Mucosa of descending colon (tissue), 3 donors: ENCODE measurements at regions not wholly inside any gene's neighbourhood (a gene's known extent, or its start where the extent isn't known, plus 50 kb on each side); places are given as distances from the start of the nearest gene placed in this dataset.

Source experiments
- ATAC-seq: fragments of 200-7000 bp; cut with Tn5 transposase; one replicate; pipeline ENCODE4 v1.9.1; 2020; ENCODE audit warnings: mild to moderate bottlenecking, moderate library complexity
- DNase-seq, 3 donors: peaks; one replicate each; pipeline ENCODE4 v3.0.0-alpha.2; 2020
- H3K36me3 ChIP-seq: fragments of 200-600 bp; one replicate; pipeline ENCODE4 v1.8.0; 2021; ENCODE audit warnings: low read depth, mild to moderate bottlenecking
- H3K4me1 ChIP-seq: fragments of 200-600 bp; one replicate; pipeline ENCODE4 v1.8.0; 2021; ENCODE audit warnings: low read depth, mild to moderate bottlenecking
- H3K4me3 ChIP-seq: fragments of 200-600 bp; one replicate; pipeline ENCODE4 v1.8.0; 2021; ENCODE audit warnings: mild to moderate bottlenecking
- H3K9me3 ChIP-seq: fragments of 200-600 bp; one replicate; pipeline ENCODE4 v1.8.0; 2021; ENCODE audit warnings: mild to moderate bottlenecking
- CTCF ChIP-seq: fragments of 200-600 bp; IDR thresholded peaks from one replicate; pipeline ENCODE4 v1.8.0; 2022; ENCODE audit warnings: antibody characterized with exemption, mild to moderate bottlenecking
- intact Hi-C, 2 donors: fragments of 100-400 bp; cut with DNase I in 1 of 2; cut with micrococcal nuclease in 1 of 2; formaldehyde crosslinking; loops; one replicate each; pipeline versions ENCODE4 v1.11.0 to v1.11.1; 2022; cut with DNase I, micrococcal nuclease
- donor health status: DM: no; HTN: no; CAD: no; lungs with moderate emphysema.
- donor health status: DM: no; HTN: no; CAD: no.
- donor health status: DM: no; HTN: yes; CAD: no.

- no peaks in the 10 kb centered on the region for H3K4me1 ChIP-seq
- H3K9me3 ChIP-seq: peaks cover 4% of the 10 kb centered on the region
- DNase-seq (no peak), ATAC-seq (no peak)
- no peaks in the 10 kb centered on the region for H3K36me3 ChIP-seq
- TF ChIP-seq CTCF: no peak
- intact Hi-C loops: no loop called here
- no peak overlapping the region for H3K4me3 ChIP-seq
Measured at GRCh38 chr13:39282400-39282972, 244.2 kb downstream of the NHLRC3 start.

GRCh38 chr13:39283072-39283471 is 244.8 kb downstream of the NHLRC3 start:
- TF ChIP-seq CTCF: no peak
- ATAC-seq (no peak), DNase-seq (no peak)
- no peaks in the 10 kb centered on the region for H3K36me3 ChIP-seq
- H3K4me1 ChIP-seq: no peaks in the 10 kb centered on the region
- H3K9me3 ChIP-seq: peaks cover 10% of the 10 kb centered on the region
- intact Hi-C loops: no loop called here
- no peak overlapping the region for H3K4me3 ChIP-seq

- Histone ChIP-seq H3K4me1 (no peaks in the 10 kb centered on the region), H3K36me3 (no peaks in the 10 kb centered on the region), H3K4me3 (no peak overlapping the region), H3K9me3 (peaks cover 10% of the 10 kb centered on the region)
- intact Hi-C loops: no loop called here
- TF ChIP-seq CTCF: no peak
- no peak for ATAC-seq
- DNase-seq: no peak
Measured at GRCh38 chr13:39284801-39285388, 246.6 kb downstream of the NHLRC3 start.
